ENCODE measurements at regions not wholly inside any gene's neighbourhood (a gene's known extent, or its start where the extent isn't known, plus 50 kb on each side); places are given as distances from the start of the nearest gene placed in this dataset.

DNA sequence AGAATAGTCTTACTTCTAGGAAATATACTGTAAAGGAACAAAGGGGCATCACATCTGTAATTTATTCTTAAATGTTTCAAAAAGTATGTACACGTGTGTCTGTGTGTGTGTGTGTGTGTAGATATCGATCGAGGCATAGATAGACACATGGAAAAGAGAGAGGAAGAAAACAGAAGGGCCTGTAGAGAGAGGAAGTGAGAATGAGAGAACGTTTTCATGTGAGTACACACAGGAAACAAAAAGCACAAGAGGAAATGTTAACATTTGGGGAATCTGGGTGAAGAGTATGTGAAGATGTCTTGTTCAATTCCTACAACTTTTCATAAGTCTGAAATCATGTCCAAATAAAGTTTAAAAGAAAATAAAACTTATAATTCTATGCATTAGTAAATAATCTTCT, 286.5 kb upstream of the SORCS1 start:
- TF ChIP-seq CTCF (IDR thresholded peaks at IDR 0.05) (no peak), EP300 (IDR thresholded peaks at IDR 0.05) (no peak)

Data from ovary (tissue), 3 donors.